ENCODE measurements at regions not wholly inside any gene's neighbourhood (a gene's known extent, or its start where the extent isn't known, plus 50 kb on each side); places are given as distances from the start of the nearest gene placed in this dataset.

DNA sequence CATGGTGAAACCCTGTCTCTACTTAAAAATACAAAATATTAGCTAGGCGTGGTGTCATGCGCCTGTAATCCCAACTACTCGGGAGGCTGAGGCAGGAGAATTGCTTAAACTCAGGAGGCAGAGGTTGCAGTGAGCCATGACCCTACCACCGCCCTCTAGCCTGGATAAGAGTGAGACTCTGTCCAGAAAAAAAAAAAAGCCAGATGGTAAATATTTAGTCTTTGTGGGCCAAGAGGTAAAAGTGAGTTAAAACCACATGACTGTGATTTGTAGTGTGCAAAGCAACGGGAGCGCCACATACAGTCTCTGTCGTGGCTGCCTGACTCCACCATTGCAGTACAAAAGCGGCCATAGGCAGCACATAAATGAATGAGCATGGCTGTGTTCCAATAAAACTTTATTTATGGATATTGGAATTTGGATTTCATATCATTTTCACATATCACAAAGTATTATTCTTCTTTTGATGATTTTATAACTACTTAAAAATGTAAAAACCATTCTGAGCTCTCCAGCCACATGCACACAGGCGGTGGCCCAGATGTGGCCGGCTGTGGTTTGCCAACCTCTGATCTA is 51.8 kb upstream of the CASZ1 start:
- no peak for DNase-seq (ENCODE audit: low spot score)

GRCh38 chr1:10850026-10850425 is 53.6 kb upstream of the CASZ1 start:
- DNase-seq (ENCODE audit: low spot score) = no peak

GRCh38 chr1:10851024-10852013 is 54.9 kb upstream of the CASZ1 start:
- DNase-seq (ENCODE audit: low spot score) = no peak

DNA sequence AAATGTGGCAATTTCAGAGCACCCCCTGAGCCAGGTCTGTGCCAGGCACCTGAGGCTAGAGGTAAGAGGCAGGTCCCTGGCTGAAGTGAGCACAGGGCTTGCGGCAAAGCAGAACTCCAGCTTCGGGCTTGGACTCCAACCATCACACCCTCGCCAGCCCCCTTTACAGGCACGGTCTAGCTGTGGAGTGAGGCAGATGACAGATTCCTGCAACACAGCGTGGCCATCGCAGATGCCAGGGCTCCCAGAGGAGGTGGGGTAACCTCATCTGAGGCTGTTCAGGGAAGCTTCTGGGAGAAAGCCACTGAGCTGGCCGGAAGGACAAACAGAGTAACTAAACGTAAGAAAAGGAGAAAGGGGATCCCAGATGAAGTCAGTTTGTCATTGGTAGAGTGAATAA is 55.6 kb upstream of the CASZ1 start:
- no peak for DNase-seq (ENCODE audit: low spot score)

DNA sequence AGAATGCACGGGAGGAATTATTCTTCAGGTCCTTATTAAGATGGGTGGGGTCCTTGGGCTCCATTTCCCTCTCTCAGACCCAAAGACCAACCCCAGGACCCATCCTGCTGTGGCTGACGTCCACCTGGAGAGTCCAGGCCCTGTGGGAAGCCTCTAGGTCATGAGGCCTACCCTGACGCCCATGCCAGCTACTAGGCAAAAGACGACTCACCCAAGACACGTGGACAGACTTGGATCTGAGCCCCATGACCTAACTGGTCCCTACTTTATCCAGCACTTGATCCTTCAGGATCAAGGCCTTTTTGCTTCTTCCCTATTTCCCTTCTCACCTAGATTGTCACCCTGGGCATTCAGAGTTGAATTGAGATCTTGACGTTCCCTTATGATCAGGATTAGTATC is 56.0 kb upstream of the CASZ1 start:
- no peak for DNase-seq (ENCODE audit: low spot score)

GRCh38 chr1:10852998-10853520 is 56.6 kb upstream of the CASZ1 start:
- no peak for DNase-seq (ENCODE audit: low spot score)

- DNase-seq (ENCODE audit: low spot score) = no peak
These were observed 57.3 kb upstream of the CASZ1 start for GRCh38 chr1:10853701-10854100.

DNA sequence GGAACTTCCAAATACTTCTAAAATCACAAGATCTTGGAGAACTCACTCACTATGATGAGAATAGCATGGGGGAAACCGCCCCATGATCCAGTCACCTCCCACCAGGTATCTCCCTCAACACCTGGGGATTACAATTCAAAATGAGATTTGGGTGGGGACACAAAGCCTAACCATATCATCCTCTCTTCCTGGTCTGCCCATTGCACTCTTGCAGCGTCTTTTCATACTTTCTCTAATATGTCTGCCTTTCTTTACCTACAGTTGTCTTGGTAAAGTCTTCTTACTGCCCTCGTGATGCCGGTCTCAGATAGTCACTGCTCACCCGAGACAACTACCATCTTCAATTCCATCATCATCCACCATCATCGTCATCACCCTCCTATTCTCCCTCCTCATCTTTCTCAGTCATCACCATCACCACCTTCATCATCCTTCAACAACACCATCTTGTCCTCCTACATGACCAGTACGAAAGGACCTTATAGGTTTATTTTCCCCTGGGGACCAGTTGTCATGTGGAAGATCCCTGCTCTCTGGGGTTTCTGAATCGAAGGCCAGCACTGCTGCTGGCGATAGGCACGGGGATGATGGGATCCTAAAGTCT is 58.5 kb upstream of the CASZ1 start:
- no peak for DNase-seq (ENCODE audit: low spot score)

DNA sequence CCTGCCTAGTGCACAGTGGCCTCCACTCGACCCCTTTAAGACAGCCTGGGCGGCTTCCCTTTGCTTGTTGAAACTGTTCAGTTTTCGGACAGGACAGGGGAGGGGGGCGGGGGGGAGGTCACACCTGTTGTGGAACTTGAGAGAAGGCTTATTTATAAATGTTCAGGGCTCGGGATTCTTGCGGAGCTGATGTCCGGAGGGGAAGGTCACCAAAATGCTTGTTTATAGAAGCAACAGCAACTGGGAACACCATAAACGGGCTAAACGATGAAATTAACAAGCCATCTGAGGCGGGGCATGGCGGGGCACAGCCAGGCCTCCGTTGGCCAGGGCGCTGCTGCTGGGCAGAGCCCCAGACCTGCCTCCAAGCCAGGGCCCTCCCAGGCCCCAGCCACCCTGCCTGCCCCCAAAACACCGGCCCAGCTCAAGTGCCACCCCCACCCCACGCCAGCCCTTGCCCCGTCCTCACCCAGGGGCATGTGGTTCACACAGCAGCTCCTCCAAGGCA is 59.8 kb upstream of the CASZ1 start:
- no peak for DNase-seq (ENCODE audit: low spot score)

DNA sequence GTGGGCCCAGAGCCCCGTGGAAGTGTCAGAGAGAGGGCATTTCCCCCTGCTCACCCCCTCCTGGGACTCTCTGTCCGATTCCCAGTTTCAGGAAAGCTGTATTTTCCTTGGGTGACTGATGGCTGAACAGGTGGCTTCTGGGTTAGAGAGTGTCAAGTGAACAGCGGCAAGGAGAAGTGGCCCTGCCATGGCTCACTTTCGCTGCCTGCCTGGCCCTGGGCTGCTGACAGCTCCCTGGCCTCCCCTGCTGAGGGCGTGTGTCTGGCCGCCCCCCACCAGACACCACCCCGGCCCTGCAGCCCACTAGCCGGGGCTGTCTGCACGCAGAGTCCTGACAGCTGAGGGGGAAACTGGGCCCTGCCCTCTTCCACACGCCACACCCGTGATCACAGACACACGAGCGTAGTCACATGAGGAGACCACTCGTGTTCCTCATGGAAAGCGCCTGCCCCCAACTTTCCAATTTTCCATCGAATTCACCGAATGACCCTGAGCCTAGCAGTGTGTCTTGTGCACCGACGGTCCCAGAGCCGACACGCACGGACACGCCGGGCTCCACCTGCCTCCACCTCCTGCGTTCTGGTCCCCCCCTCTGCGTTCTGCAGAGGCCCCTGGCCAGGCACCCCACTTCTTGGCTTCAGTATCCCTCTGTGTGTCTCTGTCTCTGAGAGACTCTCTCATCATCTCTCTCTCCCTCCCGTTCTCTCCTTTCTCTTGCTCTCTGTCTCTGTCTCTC is 60.6 kb upstream of the CASZ1 start:
- DNase-seq (ENCODE audit: low spot score) = no peak

DNA sequence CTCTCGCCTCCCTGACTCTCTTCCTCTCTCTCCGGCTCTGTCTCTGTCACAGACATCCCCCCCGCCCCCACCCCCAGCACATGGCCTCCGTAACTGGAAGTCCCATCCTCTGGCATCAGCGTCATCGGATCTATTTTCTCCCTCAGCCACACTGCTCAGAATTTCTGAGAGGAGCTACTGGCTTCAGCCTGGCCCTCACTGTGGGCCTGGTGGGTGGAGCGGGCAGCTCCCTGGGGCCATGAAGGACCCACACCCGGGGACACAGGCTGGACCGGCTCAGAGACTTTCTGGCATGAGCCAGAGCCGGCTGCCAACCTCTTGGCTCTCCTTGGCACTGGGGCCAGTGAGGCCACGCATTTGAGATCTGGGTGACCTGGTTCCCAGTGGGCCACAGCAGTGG is 61.2 kb upstream of the CASZ1 start:
- DNase-seq (ENCODE audit: low spot score) = no peak

DNA sequence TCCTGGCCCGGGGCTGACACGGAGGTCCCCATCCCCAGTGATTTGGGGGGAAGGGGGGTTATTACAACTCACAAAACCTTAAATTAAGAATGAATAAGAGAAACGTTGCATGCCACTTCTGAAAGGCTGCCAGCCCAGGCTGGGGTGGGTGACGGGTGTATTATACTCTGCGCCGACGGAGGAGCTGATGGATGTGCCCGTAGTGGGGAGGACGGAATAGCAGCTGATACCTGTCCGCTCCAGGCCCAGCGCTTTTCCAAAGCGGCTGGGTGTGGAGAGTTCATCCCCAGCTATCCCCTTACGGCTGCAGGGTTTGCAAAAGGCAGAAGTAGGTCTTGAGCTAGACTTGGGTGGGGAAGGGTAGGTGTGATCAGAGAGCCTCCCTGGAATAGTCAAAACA is 63.8 kb upstream of the CASZ1 start:
- no peak for DNase-seq (ENCODE audit: low spot score)

DNA sequence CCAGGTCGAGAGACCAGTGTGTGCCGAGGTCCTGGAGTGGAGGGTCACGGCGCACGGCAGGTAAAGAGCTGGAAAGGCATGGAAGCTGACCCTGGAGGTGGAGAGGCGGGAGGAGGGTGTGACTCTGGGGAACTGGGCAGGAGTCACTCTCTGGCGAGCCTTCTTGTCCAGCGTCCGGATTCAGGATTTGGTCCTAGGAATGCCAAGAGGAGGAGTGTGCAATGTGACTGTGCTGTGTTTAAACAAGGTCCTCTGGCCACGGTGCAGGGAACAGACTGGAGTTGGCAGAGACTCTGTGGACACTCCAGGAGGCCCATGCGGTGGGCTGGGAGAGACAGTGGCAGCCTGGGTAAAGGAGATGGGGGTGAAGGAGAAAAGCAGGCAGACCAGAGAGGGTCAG is 64.2 kb upstream of the CASZ1 start:
- no peak for DNase-seq (ENCODE audit: low spot score)

GRCh38 chr1:10861822-10862221 is 65.4 kb upstream of the CASZ1 start:
- DNase-seq (ENCODE audit: low spot score) = no peak

- DNase-seq (ENCODE audit: low spot score) = no peak
These were observed 66.4 kb upstream of the CASZ1 start for GRCh38 chr1:10862743-10863335.

DNA sequence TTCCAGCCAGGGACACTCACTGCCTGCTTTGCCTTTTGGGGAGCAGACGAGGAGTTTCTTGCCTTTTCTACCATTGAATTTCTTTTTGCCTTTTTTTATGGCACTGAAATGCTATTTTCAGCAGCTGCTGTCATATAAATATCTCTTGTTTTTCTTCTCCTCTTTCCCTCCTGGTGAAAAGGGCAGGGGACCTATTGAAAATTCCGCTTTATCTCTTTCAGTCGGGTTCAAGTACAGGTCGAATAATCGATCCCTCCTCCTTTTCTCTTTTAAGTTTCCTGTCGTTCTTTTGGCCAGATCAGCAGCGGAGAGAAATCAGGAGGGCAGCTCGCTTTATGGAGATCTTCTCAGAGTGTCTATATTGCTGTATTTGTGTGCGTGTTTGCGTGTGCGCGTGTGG is 67.4 kb upstream of the CASZ1 start:
- no peak for DNase-seq (ENCODE audit: low spot score)

DNA sequence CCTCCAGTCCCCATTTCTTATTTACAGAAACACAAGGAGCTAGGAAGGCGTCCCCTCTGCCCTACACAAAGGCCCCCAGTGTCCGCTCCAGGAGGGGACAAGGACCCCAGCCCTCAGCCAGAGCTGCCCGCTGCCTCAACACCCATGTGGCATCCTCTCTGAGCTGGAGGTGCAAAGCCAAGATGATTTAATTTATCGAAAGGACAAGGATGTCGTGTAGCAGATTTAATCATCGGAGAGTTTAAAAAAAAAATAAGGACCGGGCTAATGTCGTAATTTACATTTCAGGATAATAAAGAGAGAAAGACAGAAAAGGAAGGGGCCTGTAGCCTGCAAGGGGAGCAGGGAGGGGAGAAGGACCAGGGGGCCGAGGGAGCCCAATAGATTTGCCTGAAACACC is 68.3 kb upstream of the CASZ1 start:
- DNase-seq (ENCODE audit: low spot score) = no peak

DNA sequence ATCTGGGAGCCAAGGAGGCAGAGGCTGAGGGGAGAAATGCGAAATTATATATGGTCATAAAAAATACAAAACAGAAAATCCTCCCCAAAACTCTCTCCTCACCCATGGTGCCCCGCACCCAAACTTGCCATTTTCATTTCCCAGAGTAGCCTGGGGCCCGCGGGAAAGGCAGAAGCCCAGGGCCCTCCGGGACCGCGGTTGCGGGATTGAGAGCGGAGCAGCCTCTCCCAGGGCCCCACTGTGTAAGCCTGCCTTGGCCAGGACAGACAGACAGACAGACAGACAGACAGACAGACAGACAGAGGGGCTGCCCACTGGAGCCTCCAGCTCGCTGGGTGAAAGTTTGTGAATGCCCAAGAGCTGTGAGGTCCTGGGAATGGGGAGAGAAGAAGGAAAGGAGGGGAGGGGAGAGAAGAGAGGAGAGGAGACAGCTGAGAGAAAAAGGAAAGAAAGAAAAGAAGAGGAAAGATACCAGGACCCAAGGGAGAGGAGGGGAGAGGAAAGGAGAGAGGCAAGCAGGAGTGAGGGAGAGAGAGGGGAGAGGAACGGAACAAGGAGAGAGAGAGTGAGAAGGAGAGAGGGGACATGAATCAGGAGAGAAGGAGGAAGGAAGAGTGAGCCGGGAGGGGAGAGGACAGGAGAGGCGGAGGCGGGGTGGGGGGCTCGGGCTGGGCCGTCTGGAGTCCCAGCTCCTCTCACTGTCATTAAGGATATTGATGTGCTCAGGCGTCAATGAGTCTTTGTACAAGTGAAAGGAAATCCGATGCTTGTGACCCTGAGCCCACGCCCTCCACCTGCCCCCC is 69.3 kb upstream of the CASZ1 start:
- DNase-seq (ENCODE audit: low spot score) = peak; percentile 23

GRCh38 chr1:10866321-10867093 is 70.1 kb upstream of the CASZ1 start:
- DNase-seq (ENCODE audit: low spot score) = no peak

- peak; percentile 96 for DNase-seq (ENCODE audit: low spot score)
These were observed 70.8 kb upstream of the CASZ1 start for GRCh38 chr1:10867138-10867721.

All from D341Med (cell line).